ENCODE measurements at regions not wholly inside any gene's neighbourhood (a gene's known extent, or its start where the extent isn't known, plus 50 kb on each side); places are given as distances from the start of the nearest gene placed in this dataset.

DNA sequence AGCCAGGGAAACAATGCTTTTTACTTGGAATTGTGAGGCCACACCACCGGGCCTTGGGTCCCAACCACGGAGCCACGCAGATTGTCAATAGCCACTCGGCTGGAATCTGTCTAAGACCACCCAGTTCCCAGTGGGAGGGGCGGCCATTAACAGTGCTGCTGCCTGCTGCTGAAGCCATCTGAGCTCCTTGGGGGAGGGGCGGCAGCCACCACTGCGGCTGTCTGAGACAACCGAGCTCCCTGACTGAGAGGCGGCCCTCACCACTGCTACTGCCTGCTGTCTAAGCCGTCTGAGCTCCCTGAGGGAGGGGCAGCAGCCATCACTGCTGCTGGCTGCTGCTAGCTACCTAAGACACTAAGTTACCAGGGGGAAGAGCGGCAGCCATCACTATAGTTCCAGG is 64.3 kb downstream of the DMRTA2 start:
- no peak for DNase-seq

DNA sequence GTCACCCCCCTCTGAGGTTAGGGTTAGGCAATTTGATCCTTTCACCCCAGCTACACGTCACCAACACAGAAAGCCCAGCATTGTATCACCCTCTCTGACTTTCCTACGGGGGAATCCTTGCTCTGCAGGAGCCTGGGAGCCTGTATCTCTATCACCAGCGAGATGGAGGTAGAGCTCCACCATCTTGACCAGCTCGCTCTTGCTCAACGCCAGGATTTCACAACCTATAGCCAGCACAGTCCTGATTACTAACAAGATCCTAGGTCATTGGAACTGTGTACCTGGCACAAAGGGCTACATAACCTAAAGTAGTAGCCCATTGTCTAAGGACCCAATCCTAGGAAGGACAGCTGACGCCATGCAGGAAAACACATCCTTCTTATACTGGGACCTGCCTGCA is 66.1 kb downstream of the DMRTA2 start:
- no peak for DNase-seq

DNA sequence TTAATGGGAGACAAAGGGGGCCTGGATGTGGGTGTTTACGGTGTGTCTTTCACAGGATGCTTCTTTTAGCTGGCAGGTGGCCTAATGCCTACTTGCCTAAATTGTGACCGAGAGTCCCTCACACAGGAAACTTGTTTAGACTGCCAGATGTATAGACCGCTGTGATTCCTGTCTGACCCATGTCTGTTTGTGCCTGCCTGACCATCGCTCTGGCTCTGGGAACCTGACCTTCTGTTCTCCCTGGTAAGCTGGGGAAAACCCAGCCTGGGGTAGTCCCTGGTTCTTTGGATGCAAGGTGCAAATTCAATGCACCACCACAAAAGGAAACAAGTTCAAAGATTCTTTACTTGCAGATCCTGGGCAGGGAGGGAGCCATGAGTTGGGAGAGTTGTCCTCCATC is 68.4 kb downstream of the DMRTA2 start:
- DNase-seq, result no peak

DNA sequence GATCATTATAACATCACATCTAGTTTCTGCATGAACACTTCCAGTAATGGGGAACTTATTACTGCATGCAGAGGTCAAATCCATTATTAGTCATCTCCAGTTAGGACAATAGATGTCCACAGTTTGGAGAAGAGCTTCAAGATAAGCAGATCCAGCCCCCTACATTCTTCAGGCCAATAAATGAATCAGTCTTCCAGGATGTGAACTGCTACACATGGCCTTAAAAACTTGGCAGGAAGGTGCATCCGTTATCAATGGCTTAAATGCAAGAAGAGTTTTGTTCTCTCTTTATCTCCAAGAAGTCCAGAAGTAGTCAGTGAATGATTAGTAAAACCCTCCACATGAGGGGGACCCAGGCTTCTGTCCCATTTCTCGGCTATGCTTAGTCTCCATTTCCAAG is 70.8 kb downstream of the DMRTA2 start:
- no peak for DNase-seq

DNA sequence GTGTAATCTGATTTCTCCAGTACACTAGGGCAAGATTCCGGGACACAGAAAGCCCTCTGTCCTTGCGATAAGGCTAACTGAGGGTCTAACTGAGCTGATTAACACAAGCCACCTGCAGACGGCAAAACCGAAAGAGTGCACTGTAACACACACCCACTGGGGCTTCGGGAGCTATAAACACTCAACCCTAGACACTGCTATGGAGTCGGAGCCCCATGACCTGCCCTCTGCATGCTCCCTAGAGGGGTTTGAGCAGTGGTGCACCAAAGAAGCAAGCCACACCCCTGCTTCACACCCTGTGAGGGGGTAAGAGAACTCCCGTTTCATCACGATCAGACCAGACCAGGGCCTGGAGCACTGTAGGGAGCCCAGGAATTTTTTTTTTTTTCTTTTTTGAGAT is 72.4 kb downstream of the DMRTA2 start:
- no peak for DNase-seq

DNA sequence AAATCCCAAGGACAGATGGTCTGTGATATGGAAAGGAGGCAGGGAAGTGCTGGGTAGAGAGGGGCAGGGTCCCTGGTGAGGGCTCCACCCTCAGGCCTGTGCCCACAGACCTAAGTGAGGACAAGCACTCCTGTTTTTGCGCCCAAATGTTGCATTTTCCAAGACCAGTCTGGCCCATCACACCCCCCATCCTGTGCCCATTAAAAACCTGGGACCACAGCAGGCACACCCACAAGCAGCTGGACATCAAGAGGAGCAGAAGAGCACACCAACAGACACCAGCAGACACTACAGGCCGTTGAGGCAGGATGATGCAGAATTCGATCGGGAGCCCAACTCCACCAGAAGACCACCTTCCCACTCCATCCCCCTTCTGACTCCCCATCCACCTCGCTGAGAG is 72.8 kb downstream of the DMRTA2 start:
- no peak for DNase-seq

DNA sequence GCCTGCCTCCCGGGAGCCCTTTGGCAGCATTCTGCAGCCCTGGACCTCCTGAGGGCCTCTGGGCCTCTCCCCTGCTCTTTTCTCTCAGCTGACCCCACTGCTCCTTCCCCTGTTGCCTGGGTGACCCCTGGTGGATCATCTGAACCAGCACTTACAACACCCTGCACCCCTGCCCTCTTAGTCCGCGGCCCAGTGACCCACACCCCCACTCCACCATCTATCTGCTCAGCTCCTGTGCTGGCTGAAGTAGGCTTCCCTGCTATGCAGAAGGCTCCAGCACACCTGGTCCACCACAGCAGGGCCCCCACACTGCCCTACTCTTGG is 74.0 kb downstream of the DMRTA2 start:
- no peak for DNase-seq

DNA sequence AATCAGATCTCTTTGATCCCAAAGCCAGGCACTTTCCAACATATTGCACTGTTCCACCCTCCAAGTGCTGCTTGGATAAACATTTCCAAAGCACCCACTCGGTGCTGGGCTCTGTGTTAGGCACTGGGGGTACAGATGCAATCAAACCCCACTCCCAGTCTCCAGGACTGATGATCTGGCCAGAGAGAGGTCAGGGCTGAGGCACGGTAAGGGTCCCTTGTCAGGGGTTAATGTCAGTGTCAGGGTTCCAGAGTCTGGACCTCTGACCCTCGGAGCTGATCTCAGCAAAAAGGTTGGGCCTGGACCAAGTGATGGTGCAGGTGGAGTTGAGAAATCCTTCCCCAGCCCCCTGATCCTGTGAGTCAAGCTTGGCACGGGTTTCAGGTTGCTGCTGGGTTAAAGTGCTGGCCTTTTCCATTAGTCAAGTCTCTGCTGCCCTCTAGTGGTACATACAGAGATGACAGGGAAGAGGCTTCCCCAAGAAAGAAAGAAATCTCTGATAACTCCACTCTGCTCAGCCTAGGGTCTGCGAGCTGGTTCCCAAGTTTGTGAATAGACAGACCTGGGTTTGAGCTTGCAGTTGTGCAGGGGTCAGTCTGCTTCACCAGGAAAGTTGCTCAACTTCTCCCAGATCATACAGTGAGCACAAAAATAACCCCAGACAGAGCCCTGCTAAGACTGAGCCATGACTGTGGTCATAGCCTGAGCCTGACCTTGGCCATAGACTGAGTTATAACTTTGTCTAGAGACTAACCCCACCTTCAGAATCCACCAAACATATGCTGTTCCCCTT is 74.6 kb downstream of the DMRTA2 start:
- DNase-seq, result peak; percentile 89

DNA sequence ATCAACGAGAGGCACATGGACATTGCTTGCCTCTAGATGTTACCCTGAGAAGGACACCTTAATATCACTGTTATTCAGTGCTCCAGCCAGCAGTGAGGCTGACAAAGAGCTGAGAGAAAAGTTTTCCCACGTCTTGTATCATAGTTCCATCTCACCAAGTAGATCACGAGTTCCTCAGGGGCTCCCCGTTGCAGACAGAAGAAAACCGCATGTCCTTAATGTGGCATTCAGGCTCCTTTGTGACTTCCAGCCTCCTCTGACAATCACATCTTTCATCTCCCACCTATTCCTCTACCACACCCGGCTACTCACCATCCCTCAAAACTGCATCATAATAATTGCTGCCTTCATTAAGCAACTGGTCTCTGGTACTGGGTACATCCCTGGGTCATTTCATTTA is 75.3 kb downstream of the DMRTA2 start:
- DNase-seq, result no peak

DNA sequence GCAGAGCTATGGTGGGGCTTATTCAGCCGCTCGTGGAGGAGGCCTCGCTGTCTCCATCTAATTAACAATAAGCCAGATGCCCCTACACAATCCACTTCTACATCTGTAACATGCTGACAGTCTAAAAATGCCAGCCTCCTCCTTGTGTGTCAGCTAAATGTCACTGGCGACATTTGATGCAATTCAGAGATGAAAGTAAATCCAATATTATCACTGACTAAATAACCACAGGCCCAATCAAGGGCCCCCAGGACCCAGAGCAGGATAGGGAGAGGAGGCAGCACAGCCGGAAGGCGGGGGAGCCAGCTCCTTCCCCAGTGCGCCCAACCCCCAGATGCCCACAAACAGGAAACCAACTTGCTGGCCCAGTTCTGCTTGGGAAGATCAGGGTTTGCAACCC is 76.6 kb downstream of the DMRTA2 start:
- no peak for DNase-seq

DNA sequence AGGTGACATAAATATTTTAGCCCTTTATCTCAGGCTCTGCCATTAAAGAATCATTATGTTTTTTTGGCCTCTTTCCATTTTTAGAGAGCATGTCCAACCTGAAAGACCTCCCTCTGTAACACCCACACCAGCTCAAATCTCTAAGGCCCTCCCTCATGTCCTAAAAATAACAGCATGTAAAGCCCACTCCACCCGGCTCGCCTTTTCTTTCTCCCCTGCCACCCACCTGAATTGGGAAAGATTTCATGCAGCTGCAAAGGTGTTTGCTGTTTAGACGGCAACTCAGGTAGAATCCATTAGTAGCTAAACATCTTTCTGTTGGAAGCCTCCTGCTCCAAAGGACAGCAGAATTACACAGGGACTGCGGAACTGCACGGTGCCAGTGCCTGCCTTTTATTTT is 79.9 kb downstream of the DMRTA2 start:
- peak; percentile 54 for DNase-seq

DNA sequence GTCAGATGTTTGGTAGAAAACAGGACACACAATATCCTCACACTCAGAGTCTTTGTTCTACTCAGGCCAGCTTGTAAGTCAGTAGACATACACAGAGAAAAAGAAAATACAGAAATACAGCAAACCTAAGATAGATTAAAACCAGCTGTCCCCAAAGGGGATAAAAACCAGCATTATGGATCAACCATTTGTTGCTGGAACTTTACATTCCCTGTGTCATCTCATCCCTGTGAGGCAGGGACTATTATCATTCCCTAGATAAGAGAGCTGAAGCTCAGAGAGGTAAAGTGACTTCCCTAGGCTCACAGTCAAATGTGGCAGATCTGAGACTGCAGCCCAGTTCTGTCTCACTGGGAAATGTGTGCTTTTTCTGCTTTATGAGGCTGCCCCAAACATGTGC is 80.7 kb downstream of the DMRTA2 start:
- DNase-seq, result no peak

DNA sequence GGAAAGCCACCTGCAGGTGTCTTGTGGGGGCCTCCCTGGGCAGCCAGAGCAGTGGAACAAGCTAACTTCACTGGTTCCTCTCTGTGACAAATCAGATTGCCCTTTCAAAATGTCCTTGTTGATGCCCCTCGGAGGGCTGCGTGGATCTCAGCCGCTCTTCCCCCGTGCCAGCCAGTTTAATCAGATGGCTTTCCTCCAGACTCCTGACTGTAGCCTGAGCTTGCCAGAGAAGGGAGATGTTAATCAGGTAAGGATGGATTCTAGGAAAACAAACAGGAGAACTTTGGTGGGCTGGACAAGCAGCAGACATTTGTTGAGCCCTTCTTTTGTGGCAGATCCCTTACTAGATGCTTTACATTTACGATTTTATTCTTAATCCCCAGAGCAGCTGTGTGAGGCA is 88.2 kb downstream of the DMRTA2 start:
- DNase-seq, result no peak

DNA sequence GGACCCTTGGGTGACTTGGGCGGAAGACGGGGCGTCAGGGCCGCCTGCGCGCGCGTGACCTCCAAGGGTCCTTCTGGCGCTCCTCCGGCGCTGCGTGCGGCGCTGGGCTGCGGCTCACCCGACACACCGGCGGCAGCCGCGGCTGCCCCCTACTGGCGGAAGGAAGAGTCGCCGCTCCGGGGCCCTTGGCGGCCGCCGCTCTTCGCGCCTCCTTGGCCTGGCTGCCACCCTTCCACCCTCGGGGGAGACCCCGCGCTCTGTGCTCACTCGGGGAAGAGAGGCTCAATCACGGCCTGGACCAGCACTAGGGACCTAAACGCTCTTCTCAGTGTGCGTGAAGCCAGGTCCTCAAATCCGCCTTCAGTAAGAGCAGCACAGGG is 89.7 kb downstream of the DMRTA2 start:
- DNase-seq, result peak; percentile 49

DNA sequence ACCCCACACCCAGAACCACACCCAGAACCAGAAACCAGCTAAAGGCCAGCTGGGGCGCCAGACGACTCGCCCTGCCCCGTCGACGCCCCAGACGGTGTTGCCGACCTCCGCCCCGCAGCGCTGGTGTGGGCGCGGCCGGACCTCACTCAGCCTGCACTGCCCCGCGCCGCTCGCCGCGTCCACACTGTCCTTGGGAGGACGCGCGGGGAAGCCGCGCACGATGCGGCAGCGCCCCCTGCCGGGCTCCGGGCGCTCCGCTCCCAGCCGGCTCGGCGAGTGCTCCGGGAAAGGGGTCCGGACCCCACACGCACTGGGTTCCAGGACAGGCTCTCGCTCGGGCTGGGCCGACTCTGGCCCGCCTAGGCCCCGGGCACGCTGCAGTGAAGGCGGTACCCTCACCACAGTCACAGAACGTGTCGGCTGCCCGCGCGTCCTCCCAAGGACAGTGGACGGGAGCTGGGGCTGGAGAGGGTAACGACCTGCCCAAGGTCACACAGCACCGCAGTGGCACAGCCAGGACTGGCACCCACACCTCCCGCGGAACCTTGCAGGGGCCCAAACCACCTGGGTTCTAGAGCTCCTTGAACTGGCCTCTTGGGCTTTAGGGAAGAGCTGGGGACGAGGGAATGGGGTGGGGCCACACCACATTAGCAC is 90.2 kb downstream of the DMRTA2 start:
- DNase-seq, result peak; percentile 75

DNA sequence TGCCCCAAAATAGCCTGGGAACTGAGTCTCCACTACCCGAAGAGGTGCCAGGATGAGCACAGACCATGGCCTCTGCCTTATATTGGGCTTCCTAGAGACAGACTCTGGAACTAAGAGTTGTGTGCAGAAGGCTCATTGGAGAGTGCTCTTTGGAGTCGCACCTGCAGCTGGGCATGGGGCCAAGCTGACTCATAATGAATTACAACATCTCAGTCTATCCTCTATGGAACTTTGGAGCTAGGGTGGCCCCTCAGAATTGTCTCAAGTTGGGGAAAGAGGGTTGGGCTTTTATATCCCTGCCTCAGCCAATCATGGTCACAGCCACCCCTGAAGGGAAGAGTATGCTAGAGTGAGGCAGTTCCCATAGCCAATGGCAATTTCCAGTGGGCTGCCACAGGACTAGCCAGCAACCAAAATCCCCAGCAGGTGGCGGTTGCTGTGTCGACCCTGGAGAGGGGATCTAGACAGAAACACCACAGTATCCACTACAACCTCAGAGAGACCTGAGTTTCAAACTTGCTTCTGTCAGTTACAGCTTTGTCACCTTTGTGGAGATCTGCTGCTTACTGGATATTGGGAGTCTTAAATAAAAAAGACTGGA is 93.8 kb downstream of the DMRTA2 start:
- peak; percentile 28 for DNase-seq

DNA sequence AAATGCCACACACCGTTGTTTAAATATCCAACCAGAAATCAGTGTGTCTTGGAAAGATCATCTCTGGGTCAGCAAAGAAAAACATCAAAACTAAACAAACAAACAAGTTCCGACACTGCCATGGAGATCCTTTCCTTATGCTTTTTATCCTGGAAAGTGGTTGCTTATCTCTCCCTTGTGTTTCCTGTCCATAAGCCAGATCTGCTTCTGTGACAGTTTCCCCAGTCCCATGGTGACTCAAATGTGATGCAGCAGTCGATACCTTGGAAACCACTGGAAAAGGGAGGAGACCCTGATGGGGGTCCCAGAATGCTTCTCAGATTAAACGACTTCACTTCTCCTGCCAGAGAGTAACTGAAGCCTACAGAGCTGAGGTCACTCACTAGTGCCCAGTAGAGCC is 94.7 kb downstream of the DMRTA2 start:
- no peak for DNase-seq

DNA sequence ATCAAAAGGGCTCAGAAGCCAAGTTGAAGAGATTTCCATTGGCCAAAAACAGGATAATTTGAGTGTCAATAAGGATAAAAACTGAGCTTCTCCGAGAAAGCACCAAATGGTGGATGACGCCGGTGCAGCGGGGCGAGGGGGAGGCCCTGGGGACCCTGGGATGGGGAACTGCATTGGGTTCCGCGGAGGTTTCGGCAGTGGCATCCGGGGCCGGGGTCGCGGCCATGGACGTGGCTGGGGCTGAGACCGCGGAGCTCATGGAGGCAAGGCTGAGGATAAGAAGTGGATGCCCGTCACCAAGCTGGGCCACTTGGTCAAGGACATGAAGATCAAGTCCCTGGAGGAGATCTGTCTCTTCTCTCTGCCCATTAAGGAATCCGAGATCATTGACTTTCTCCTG is 97.2 kb downstream of the DMRTA2 start:
- DNase-seq, result no peak

DNA sequence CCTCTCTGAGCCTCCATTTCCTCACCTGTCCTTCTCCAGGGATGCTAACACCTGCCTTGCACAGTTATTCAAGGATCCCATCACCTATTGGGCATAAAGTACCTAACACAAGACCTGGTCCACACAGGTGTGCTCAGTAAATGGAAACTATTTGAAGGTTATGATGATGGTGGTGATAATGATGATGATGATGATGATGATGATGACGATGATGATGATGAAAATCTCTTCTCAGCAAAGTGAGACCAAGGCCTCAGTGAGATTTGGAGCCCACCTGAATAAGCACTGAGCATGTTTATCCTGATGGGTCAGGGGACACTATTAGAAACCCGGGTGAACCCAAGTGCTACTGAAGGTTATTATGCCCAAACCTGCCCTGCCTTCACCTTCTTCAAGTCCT is 100.7 kb downstream of the DMRTA2 start:
- no peak for DNase-seq

DNA sequence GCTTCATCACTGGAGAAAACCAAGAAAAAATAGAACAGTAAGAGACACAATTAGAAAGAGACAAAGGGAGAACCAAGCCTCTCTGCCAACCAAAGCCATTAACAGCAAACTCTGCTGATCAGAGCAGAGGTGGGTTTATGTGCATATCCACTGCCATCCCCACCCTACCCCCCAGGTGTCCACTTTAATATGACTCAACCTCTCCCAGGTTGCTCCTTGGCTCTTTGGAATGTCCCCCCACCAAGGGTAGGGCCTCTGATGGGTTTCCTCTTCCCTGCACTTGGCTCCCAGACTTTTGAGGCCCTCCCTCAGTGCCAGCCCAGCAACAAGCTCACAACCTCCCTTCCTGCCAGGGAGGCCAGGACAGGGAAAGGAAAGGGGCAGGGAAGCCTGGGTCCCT is 104.8 kb downstream of the DMRTA2 start:
- DNase-seq, result no peak

DNA sequence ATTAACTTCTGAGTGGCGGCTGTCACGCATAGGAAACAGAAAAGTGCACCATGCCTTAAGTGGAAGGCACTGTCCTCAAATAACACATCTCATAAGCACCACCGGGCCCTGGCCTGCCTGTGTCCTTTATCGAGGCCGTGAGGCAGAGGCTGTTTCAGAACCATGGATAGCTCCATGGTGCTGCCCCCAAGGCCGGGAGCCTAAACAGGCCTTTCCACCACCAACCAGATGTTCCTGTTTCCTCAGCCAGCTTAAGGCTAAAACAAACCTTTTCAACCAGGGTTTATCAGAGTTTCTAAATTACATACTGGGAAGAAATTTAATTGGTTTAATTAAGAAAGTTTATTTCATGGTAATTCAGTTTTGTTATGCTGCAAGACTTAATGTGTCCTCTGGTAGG is 114.4 kb downstream of the DMRTA2 start:
- DNase-seq, result no peak

DNA sequence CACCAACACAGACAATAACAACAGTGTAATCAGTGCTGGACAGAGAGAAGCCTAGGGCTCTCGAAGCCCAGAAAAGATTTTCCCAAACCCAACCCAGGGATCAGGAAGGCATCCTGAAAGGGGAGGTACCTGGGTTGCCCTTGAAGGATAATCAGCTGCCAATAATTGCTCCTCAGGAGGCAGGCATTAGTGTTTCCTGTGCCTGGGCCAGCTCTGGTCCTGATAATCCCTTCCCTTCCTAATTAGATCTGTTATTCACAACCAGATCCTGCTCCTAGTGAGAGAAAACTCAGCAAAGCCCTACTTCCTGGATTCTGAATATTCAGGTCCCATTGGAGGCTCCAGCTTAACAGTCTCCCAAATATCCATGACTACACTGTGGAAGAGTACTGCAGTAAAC is 117.4 kb downstream of the DMRTA2 start:
- DNase-seq, result no peak

DNA sequence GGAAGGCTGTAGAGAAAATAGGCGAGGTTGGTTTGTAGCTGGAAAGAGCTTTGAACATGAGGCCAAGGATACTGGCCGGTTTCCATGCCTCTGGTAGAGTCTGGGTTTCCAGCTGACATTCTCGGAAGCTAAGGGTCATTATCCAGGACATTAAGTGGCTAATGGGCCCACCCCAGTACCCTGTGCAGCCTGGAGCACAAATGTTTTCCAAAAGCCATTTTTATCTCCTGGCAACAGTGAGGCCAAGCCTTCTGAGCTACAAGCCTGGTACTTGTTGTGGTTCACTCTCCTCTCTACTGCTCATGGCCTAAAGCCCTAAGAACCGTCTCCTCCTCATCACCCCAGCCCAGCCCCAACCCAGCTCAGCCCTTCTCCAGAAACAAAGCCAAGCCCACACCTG is 122.9 kb downstream of the DMRTA2 start:
- DNase-seq, result no peak

DNA sequence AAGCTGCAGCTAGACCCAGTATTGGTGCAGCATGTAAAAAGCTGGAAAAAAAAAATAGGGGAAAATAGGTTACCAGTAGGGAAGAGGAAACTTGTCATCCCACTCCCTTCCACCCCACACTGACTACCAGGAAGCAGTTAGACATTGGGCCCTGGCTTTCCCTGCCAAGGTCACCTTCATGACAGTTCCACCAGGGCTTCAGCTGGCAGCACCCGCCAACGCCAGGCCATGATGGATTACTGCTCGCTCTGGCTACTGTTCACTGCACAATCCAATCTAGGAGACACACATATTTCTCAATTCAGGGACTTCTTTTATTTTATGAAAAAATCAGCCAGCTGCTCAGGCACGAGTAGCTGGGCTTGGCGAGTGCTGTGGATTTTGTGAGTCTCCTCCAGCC is 127.7 kb downstream of the DMRTA2 start:
- no peak for DNase-seq

DNA sequence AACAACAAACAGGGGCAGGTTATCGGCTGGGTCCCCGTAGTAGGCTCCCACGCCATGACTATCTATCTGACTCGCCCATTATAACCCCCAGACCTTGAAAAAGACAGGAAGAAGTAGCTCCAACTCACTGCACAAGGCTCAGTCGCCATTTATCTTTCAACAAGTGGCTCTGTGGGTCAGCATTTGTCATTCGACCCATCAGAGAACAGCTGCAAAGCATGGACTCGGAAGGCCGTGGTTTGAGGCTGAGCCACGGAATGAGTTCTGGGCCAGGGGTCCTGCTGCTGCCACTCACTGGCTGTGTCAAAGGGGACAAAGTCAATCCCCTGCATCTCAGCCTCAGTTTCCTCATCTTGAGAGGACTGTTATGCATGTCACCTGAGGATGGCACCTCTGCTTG is 131.0 kb downstream of the DMRTA2 start:
- DNase-seq, result no peak
